ENCODE measurements at regions not wholly inside any gene's neighbourhood (a gene's known extent, or its start where the extent isn't known, plus 50 kb on each side); places are given as distances from the start of the nearest gene placed in this dataset.

- H3K4me3 Mint-ChIP-seq = no peak overlapping the region
- Histone ChIP-seq H3K56ac (ENCODE audit: insufficient read length, low read depth, low read length) (no peak overlapping the region), H2BK20ac (ENCODE audit: low read depth, low read length, poor library complexity, severe bottlenecking) (no peak overlapping the region), H4K8ac (replicated peaks; ENCODE audit: insufficient read length, low read depth, low read length) (no peak overlapping the region), H2AFZ (ENCODE audit: low read length) (no peak overlapping the region), H2BK15ac (ENCODE audit: low read depth, low read length) (no peak overlapping the region), H2BK5ac (ENCODE audit: insufficient read length, low read length) (no peak overlapping the region), H3K4me2 (ENCODE audit: insufficient read depth, insufficient read length, low read length) (no peak overlapping the region), H3K4ac (ENCODE audit: low read depth, low read length) (no peak overlapping the region), H3K27ac (ENCODE audit: insufficient read length, low read depth, low read length) (no peak overlapping the region), H3K18ac (ENCODE audit: insufficient read length, low read depth, low read length) (no peak overlapping the region), H2BK12ac (ENCODE audit: insufficient read length, low read depth, low read length) (no peak overlapping the region), H3K79me2 (ENCODE audit: insufficient read depth, low read length) (no peaks in the 10 kb centered on the region), H3K23me2 (ENCODE audit: insufficient read length, low read depth, low read length, poor library complexity, severe bottlenecking) (no peaks in the 10 kb centered on the region), H4K91ac (ENCODE audit: insufficient read length, low read depth, low read length) (no peak overlapping the region), H3K23ac (ENCODE audit: insufficient read length, low read depth, low read length) (no peak overlapping the region), H3T11ph (ENCODE audit: low read length) (no peak overlapping the region), H3K4me1 (ENCODE audit: insufficient read depth, low read length) (no peaks in the 10 kb centered on the region), H4K5ac (ENCODE audit: insufficient read length, low read depth, low read length) (no peak overlapping the region), H2AK5ac (ENCODE audit: insufficient read length, low read length) (no peak overlapping the region), H4K20me1 (ENCODE audit: control insufficient read depth, insufficient read depth, insufficient read length) (no peaks in the 10 kb centered on the region), H3K9me3 (ENCODE audit: control insufficient read depth, low read depth, low read length) (no peaks in the 10 kb centered on the region), H3K27me3 (ENCODE audit: insufficient read depth, low read length) (no peaks in the 10 kb centered on the region), H2BK120ac (ENCODE audit: low read depth, low read length, poor library complexity, severe bottlenecking) (no peak overlapping the region), H3K14ac (ENCODE audit: insufficient read depth, low read length) (no peak overlapping the region), H3K79me1 (ENCODE audit: insufficient read depth, low read depth, low read length, poor library complexity, severe bottlenecking) (no peaks in the 10 kb centered on the region), H3K9ac (ENCODE audit: extremely low read depth, insufficient read length, low read length) (no peak overlapping the region)
- TF ChIP-seq CTCF (conservative IDR thresholded peaks at IDR 0.05) = no peak
- H3K4me1 Mint-ChIP-seq = no peaks in the 10 kb centered on the region
- no peaks in the 10 kb centered on the region for H3K9me3 Mint-ChIP-seq
- no peaks in the 10 kb centered on the region for H3K36me3 Mint-ChIP-seq (ENCODE audit: insufficient read depth in 1 of 3, low read depth in 3 of 3)
- DNase-seq = no peak
- H3K27ac Mint-ChIP-seq = no peak overlapping the region
- H3K27me3 Mint-ChIP-seq (ENCODE audit: low read depth) = no peaks in the 10 kb centered on the region
Measured at GRCh38 chr6:82066196-82066595, 181.3 kb downstream of the IBTK start.

All from H9 (cell line).